Activated CD4-positive, CD25-positive, alpha-beta regulatory T cell treated with anti-CD3 and anti-CD28 coated beads, Interleukin-2, amount 50 U/mL, for 72 hours (primary cell): ENCODE measurements at regions not wholly inside any gene's neighbourhood (a gene's known extent, or its start where the extent isn't known, plus 50 kb on each side); places are given as distances from the start of the nearest gene placed in this dataset.

ENCODE experiments used
- DNase-seq: peaks from one replicate; pipeline ENCODE4 v3.0.0; 2021

DNA sequence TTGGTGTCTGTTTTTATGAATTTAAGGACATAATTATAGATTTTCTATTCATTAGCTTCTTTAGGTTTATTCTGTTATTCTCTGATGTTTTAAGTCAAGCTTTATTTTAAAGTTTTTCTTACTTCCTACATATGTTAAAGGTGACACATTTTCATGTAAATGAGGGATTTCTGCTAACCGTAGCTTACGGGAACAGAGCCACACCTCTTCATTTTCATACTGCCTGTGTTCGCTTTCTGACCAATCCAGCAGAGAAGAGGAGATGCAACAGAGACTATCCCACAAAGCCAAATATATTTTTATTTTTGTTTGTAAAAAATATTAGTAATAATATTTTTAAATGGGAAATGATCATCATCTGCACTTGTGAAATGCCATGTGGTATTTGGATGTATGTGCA lies 774.1 kb downstream of the BRD1 start:
- DNase-seq: no peak

DNA sequence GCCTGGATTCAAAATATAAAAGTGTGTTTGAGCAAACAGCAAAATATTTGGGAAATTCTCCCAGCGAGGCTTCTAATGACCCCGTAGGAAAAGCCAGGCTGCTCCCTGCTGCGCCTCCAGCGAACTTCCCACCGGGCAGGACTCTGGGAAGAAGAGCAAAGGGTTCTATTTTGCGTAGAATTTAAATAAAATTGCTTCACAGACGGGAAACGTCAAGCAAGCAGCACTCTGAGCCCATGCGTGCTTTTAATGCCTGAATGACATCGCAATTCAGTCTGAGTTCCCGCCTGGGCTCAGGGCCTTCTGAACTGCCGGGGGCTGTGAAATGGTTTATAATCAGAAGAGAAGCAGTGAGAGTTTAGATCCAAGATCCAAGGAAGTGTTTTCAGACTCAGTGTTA lies 775.1 kb downstream of the BRD1 start:
- no peak for DNase-seq

DNA sequence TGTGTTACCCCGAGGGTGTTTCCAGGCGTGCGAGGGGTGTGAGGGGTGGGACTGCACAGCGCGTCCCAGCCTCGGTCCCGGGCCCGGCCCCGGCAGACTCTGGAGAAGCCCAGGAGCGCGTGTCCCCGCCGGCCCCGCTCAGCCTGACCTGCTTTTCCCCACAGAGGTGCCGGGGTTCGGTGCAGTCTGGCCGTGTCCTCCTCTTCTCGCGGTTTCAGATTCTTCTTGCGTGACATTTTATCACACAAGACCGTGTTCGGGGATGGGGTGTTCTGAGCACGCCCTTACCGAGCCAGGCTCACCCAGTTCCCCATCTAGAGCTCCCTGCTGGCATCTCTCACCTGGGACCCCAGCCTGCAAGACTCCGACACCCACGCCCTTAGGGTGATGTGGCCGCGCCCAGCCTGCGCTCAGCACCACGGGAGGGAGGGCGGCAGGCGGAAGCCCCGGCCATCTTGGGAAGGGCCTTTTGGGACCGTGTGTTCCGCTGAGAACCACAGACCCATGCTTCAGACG lies 775.6 kb downstream of the BRD1 start:
- peak; percentile 69 for DNase-seq

DNA sequence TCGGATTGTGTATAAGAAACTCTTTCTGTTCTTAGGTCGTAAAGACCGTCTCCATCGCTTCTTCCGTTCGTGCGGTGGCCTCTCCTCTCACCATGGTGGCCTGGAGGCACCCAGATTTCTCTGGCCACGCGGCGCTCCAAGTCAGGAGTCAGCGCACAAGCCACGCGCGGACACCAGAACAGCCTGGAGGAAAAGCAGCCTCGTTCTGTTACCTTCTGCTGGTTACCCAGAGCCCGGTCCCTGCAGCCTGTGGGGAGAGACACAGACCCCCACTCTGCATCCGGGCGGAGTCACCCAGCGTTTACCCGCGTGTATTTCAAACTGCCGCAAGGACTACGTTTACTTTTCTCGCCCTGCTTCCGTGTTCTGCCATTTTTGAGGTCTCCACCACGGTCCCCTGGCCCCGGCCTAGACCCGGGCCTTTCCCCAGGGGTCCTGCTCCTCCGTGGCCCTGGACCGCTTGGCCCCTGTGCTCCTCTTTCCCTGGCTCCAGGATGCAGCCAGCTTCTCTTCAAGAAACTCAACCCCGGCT lies 776.1 kb downstream of the BRD1 start:
- DNase-seq: no peak

DNA sequence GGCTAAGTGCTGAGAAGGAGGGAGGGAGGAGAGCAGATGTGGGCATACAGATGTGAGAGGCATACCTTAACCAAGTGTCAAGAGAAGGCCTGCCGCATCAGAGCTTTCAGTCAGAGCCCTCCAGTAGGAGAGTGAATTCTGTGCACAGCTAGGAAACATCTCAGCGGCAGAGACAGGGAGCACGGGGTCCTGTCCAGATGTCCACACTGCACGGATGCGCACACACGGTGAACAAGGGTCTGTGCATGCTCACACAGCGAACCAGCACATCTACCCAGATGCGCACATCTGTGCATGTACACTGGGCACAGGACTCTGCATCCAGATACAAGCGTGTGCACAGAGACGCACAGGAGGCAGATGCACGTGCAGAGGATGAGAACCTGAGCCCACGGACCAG lies 778.0 kb downstream of the BRD1 start:
- DNase-seq: no peak

DNA sequence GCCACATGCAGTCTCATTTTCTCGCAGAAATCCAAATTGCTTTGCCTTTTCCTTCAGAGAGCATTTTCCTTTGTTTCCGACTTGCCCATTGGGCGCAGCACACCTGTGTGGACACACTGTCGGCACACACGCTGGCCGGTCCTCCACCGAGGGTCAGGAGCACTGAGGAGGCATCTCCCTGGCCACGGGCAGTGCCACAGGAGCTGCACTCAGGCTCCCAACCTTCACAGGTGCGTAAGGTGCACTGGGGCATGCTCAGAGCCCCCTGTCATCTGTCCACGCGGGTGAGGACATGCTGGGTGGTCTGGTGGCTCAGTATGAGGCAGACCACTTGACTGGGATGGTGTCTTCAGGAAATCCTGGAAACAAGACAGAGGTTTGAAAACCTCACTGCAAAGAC lies 779.1 kb downstream of the BRD1 start:
- no peak for DNase-seq

DNA sequence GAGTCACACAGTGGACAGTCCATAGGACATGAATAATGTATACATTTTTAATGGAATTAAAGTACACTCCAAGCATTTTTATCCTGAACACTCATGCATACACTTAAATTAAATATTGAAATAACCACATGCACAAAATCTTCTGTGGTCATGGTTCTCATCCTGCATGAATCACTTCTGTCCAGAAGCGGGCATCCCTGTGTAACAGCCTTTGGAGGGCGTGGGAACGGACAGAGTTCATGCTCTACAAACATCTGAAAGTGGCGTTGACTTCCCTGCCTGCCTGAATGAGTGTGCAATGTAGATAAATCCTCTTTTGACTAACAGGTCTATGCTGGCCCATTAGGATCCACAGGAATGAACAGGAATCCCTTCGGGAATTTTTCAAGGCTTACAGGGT lies 780.2 kb downstream of the BRD1 start:
- DNase-seq: no peak

DNA sequence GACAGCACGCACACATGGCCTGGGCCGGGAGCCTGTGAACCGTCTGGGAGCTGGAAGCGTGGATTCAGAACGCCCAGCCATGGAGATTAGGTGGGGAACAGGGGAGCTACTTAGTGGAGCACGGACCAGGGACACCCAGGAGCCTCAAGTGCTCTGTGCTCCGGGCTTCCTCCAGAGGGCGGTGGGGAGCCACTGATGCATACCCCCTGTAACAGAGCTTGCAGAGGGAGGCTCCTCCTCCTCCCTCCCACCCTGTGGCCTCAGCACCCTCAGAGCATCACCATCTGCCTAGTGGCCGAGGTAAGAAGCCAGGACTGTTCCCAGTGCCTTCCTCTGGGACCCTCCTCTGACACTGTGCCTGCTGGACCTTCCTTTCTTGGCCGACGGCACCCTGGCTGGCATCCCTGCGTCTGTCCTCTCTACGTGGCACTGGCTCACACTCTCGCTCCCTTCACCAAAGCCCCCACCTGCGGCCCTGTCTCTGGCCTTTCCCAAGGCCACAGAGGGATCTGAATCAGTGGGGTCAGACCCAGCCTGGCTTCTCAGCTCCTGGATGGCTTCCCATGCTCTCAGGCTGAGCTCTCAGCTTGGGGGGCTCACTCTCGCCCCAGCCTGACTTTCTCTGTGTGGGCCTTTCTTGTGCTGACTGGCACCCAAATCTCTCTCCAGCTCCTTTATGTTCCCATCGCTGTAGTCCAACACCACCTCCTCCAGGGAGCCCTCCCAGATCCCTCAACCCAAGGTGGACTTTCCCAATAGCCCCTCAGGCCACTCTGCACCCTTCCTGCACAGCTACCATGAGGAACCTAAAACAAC lies 780.9 kb downstream of the BRD1 start:
- no peak for DNase-seq

DNA sequence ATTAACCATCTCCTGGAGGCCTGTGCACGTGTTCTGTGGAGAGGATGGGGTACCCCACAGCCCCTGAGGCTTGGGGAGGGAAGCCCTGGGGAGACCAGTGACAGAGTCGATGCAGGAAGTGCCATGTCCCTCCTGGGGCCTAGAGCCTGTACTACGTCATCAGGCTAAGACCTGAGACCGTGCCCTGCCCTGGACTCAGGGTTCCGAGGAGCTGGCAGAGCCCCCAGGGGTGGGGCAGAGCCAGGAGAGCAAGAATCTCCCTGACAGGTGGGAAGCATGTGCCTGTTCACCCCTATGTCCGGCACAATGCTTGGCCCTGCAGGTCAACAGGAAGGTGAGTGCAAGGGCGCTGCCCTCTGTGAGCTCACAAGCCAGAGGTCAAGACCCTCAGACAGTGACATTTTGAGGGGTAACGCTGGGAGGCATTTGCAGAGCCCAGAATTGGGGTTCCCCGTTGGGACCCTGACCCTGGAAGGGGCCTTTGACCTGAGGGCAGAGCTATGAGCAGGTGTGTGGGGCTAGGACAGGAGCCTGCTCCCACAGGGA lies 781.6 kb downstream of the BRD1 start:
- no peak for DNase-seq

DNA sequence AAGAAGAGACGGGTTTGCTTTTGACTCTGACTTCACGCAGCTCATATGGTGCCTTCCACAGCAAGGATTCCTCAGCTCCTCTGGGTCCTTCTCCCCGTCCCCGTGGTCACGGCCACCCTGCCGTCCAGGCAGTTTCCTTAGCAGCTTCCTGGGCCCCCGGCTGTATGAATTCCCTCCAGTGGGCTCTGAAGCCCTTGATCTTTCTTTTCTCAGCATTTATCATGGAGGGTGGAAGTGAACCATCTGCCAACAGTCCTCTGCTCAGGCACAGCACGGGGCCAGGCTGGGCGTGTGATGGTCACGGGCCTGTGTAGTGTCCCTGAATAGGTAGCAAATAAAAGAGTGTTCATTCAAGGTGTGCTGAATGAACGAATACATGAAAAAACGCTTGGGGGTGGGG lies 782.4 kb downstream of the BRD1 start:
- DNase-seq: no peak

DNA sequence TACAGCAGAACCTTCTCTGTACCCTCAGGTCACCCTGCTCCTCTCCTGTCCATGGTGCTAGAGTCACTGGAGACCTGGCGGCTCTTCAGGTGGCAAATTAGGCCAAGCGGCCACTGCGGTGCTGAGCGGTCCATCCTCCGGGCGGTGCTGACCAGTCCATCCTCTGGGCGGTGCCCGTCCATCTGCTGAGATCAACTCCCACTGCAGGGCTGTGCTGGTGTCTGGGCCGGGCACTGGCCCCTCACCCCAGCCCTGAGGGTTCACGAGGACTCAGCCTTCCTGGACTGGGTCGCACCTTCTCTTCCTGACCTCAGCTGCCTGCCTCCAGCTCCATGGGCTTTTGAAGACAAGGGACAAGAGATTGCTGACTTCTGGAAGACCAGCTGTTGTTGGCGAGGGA lies 782.9 kb downstream of the BRD1 start:
- no peak for DNase-seq

DNA sequence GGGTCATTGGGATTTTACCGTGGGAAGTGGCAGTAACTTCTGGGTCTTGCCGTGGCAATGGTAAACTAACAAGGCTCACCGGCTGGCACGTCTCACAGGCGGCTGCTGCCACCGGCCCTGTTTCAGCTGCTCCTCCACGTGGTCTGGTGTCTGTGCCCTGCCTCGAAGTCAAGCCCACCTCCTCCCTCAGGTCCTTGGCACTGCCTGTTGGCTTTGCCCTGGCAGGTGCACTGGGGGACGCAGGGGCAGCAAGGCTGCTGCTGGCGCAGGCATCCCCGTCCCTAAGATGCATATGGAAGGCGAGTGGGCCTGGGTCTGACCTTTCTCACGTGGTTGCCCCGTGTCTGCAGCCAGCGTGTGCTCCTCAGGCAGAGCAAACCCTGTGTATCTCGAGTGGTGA lies 783.6 kb downstream of the BRD1 start:
- DNase-seq: no peak

DNA sequence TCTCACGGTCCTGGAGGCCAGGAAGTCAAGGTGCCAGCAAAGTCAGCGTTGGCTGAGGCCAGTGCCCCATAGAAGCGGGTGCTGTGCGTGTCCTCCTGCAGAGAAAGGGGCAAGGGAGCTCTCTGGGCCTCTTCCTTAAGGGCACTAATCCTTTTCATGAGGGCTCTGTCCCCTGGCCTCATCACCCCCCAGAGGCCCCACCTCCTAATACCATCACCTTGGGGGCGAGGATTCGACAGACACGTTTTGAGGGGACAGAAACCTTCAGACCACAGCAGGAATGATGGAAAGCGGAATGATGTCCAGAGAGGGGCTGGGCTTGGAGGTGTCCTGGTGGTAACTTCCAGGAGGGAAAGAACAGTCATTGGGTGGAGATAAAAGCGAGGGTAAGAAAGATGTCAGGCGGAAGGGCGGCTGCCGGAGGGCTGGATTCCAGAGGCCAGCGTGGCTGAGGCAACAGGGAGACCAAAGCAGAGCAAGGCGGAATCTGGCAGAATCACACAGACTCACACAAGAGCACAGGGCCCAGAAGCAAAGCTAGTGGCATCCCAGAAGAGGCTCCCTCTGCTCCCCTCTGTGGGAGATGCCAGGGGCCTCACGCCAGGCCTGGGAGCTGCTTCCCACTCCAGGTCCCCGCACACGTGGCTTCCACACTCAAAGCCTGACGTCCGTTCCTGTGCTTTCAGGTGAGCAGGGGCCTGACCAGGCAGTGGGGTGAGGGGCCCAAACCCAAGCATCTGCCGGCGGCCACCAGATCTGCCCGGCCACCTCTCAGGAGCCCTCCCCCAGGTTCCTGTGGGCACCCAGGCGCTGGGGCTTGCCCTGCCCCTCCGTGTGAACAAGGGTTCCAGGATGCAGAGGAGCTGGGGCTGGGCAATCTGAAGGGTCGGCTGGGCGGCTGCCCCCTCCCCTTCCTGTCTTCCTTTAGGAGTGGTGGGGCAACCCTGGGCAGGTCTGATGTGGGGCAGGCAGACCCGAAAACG lies 784.5 kb downstream of the BRD1 start:
- no peak for DNase-seq

DNA sequence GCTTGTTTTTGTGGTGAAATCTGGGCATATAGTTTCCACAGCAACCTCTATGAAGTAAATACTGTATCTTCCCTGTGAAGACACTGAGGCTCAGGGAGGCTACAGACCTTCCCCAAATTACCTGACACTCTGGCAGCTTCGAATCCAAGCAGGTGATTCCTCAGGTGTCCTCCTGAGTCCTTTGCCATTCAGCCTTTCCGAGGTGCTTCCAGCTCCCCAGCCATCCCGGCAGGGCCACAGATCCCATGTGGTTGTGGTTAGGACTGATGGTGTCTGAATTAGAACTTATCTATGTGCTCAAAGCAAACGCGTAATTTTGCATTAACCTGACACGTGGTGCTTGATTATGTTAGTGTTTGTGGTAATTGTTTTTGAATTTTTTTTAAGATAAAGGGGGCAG lies 785.6 kb downstream of the BRD1 start:
- no peak for DNase-seq

DNA sequence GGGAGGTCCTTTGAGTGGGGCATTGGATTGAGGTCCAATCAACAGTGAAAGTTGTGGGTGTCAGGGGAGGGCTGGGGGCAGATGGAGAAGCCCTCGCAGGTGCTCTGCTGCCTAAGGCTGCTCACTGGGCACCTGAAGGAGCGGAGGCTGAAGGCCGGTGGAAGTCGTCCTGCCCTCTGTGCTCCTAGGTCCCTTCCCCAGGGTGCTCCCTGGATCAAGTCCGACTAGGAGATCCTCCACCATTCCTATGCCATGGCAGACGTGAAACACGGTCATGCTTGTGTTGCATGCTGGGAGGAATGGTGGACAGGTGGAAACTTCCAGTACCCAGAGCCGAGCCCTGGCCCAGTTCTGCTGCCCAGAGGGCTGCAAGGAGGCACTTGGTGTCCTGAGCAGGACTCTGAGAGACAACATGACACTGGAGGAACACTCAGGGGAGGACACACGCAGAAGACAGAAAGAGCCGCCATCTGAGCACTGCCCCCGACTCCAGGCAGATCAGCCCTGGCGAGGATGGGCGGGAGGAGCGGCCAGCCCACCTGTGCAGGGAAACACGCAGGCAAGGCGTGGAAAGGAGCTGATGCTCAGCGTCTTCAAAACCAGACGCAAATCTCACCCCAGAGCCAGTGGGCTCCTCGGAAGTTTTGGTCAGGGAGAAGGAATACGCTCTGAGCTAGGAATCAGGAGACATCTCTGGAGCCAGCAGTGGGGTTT lies 786.8 kb downstream of the BRD1 start:
- no peak for DNase-seq

DNA sequence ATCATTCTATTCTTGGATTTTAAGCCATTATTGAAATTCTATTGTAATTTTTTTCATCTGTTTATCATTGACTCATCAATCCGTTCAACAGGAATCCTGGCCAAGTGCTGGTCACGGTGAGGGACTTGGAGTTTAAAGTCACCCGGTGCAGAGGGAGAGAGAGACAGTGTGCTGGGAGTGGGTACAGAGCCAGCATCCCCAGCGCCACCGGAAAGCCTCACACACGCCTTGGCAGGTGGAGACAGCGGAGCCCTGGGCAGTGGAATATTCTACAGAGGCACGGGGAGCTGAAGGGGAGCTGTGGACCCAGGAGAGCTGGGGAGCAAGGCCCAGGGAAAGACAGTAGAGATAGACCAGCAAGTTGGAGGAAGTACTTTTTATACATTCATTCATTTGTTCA lies 787.6 kb downstream of the BRD1 start:
- DNase-seq: no peak

DNA sequence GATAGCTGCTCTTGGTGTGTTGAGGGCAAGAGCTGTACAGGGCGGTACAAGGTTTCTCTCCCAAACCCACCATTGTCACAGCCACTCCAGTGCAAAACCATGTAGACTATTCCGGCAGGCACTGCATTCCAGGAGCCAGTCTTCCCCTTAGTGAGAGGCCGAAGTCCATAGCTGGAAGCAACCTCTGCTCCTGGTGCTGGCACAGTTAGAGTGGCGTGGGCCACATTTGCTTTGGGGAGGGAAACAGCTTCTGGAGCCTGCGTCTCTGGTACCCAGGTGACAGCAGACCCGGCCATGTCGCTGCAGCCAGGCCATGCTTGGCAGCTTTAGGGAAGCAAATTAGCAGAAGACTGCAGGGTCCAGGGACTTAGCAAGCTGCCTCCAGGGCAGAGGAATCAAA lies 788.0 kb downstream of the BRD1 start:
- no peak for DNase-seq

DNA sequence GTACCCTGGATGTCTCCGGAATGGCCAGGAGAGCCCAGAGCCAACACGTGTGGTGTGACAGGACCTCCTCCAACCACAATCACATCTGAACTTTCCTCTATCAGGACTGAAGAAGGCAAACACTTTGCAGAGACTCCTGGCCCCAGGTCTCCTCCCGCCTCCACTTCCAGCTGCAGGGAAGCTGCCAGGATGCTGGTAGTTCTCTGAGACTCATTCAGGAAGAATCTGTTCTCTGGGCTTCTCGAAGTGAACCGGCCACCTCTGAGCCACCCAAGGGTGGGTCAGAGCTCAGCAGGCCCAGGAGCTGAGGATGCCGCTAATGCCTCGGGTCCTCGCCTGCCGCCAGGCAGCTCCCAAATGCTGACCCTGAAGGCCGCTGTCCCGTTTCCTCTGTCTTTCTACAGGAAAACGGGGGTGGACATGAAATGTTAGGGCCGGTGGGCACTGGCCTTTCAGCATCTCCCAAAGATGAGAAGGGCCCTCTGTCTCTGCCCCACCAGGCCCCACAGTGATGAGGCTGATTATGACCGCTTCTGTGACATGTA lies 789.9 kb downstream of the BRD1 start:
- DNase-seq: no peak

DNA sequence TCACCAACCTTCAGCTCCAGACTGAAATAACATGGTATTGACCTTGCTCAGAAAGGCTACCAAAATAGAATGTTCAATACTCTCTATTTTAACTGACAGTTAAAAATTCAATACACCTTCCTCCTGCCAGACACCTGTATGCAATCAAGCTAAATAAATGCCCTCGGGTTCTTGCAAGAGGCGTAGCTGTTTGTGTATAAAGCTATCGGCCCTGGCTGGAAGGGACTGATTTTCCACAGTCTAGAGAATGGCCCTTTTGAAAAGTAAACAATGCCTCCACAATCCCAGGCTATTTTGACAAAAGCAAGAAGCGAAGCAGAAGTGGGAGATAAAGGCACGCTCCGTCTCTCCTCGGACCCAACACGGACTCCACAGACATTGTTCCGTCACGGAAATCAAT lies 791.2 kb downstream of the BRD1 start:
- DNase-seq: no peak

DNA sequence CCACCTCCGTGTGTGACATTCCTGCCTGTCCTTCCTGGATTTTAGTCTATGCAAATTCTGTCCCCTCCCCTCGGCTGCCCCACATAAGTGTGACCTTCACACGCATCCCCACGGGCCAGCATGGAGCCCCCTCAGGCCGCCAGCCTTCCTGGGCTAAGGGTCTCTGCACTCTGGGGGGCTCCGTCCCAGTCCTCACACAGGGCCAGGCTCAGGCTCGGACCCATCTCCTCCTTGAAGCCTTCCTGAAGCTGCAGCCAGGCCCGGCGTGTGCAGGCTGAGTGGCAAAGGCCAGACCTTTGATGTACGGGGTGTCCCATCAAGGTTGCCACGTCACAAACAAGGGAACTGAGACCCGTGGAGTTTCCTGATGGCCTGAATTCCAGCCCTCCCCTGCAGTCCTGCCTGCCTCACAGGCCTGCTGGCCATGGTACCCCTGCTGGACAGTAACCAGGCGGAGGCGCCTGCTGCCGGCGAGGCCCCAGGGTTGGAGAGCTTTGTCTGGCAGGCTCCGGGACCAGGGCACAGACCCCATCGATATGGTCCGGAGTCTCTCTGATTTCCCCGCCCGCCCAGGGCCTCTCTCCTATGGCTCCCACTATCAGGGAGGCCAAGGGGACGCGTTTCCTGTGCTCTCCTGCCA lies 791.7 kb downstream of the BRD1 start:
- no peak for DNase-seq
